Lower lobe of right lung (tissue), 2 donors: ENCODE measurements at regions not wholly inside any gene's neighbourhood (a gene's known extent, or its start where the extent isn't known, plus 50 kb on each side); places are given as distances from the start of the nearest gene placed in this dataset.
A peak's percentile ranks its signal among the peaks of the same experiment; 100 is the strongest.

ENCODE experiments used
- ATAC-seq, 2 donors: fragments of 200-7000 bp; cut with Tn5 transposase; one replicate each; pipeline ENCODE4 v1.9.1; 2020 to 2022; ENCODE audit warnings: mild to moderate bottlenecking in 2 of 2, moderate library complexity in 2 of 2
- DNase-seq: peaks from one replicate; pipeline ENCODE4 v3.0.0-alpha.2; 2020
- H3K27ac ChIP-seq: fragments of 200-600 bp; one replicate; pipeline ENCODE4 v1.8.0; 2022
- H3K27me3 ChIP-seq: fragments of 200-600 bp; one replicate; pipeline ENCODE4 v1.8.0; 2022; ENCODE audit warnings: low read depth
- H3K36me3 ChIP-seq: fragments of 200-600 bp; one replicate; pipeline ENCODE4 v1.8.0; 2022; ENCODE audit warnings: mild to moderate bottlenecking
- H3K4me1 ChIP-seq: fragments of 200-600 bp; one replicate; pipeline ENCODE4 v1.8.0; 2022
- H3K4me3 ChIP-seq: fragments of 200-600 bp; one replicate; pipeline ENCODE4 v1.8.0; 2022; ENCODE audit warnings: mild to moderate bottlenecking
- H3K9me3 ChIP-seq: fragments of 200-600 bp; one replicate; pipeline ENCODE4 v1.8.0; 2022
- CTCF ChIP-seq: fragments of 200-600 bp; IDR thresholded peaks from one replicate; pipeline ENCODE4 v1.8.0; 2022; ENCODE audit warnings: antibody characterized with exemption, mild to moderate bottlenecking
- intact Hi-C: fragments of 100-400 bp; cut with DNase I; formaldehyde crosslinking; loops from one replicate; pipeline ENCODE4 v1.11.0; 2022
- donor health status: DM: no; HTN: yes; CAD: no; lungs with severe emphysema.

DNA sequence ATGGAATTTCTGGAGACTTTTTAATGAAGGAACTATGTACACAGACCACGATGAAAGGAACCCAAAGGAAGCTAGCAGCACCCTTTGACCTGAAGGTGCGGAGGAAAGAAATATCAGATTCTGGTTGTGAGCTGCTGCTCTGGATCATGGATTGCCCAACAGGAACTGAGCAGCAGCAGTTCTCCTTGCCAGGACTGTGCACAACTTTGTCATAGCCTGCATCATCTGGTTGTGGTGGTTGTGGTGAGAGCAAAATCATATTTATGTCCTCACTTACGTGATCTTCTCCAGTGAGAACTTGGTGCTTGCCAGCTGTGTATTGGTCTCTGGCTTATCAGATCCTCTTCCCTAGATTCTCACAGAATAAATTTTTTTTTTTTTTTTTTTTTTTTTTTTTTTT is 70.7 kb upstream of the LPAR1 start:
- Histone ChIP-seq H3K27ac (no peak overlapping the region), H3K4me3 (no peak overlapping the region), H3K36me3 (no peaks in the 10 kb centered on the region), H3K9me3 (no peaks in the 10 kb centered on the region), H3K4me1 (no peaks in the 10 kb centered on the region), H3K27me3 (no peaks in the 10 kb centered on the region)
- peak; percentile 52 to 66 for ATAC-seq
- no peak for DNase-seq
- TF ChIP-seq CTCF, result no peak
- intact Hi-C loops, result no loop called here

- Histone ChIP-seq H3K36me3 (no peaks in the 10 kb centered on the region), H3K27me3 (no peaks in the 10 kb centered on the region), H3K4me1 (no peaks in the 10 kb centered on the region), H3K27ac (no peak overlapping the region), H3K4me3 (no peak overlapping the region), H3K9me3 (no peaks in the 10 kb centered on the region)
- DNase-seq (no peak), ATAC-seq (no peak)
- intact Hi-C loops, result no loop called here
- no peak for TF ChIP-seq CTCF
Observed at GRCh38 chr9:111107141-111107540, 68.9 kb upstream of the LPAR1 start.

- no peaks in the 10 kb centered on the region for H3K36me3 ChIP-seq
- H3K27ac ChIP-seq, result no peak overlapping the region
- no peaks in the 10 kb centered on the region for H3K9me3 ChIP-seq
- TF ChIP-seq CTCF, result no peak
- no peaks in the 10 kb centered on the region for H3K4me1 ChIP-seq
- ATAC-seq, result no peak
- H3K4me3 ChIP-seq, result no peak overlapping the region
- no peak for DNase-seq
- H3K27me3 ChIP-seq, result no peaks in the 10 kb centered on the region
- intact Hi-C loops, result no loop called here
Observed at GRCh38 chr9:111106202-111106601, 67.9 kb upstream of the LPAR1 start.

DNA sequence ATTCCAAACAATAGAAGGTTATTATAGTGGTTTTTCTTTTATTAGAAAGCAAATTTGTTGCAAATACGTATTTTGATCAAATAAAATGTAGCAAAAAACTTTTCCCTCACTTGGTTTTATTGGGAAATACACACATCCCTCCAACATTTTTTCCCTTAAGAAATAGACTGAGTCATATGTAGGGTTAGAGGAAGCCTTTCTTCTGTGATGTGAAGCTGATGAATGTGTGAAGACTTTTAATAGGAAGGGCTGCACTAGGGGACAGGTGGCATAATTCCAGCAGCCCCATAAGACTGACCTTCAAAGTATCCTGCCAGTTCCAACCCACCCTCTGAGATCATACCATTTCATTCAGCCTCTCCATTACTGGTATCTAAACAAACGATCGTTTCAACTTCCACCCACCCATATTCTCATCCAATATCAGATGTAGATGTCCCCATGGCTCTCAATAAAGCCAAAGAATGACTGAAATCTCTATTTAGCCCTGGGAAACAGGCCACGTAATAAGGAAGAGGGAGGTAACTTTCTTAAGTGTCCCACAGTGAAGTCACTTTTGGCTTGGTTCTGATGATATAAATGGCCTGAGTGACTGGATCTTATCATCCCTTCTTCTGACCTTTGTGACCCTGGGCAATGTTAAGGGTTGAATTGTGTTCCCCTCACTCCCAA is 64.7 kb upstream of the LPAR1 start:
- Histone ChIP-seq H3K36me3 (no peaks in the 10 kb centered on the region), H3K27ac (no peak overlapping the region), H3K4me3 (no peak overlapping the region), H3K27me3 (no peaks in the 10 kb centered on the region), H3K9me3 (no peaks in the 10 kb centered on the region), H3K4me1 (no peaks in the 10 kb centered on the region)
- TF ChIP-seq CTCF, result no peak
- ATAC-seq (no peak), DNase-seq (no peak)
- intact Hi-C loops, result no loop called here

- H3K4me3 ChIP-seq, result no peak overlapping the region
- intact Hi-C loops, result no loop called here
Observed at GRCh38 chr9:111099199-111100008, 61.1 kb upstream of the LPAR1 start.

More at GRCh38 chr9:111099199-111100008, 61.1 kb upstream of the LPAR1 start:
- no peak for TF ChIP-seq CTCF
- ATAC-seq, result peak in 1 of 2 donors; percentile 18
- H3K27me3 ChIP-seq, result no peaks in the 10 kb centered on the region
- H3K27ac ChIP-seq, result no peak overlapping the region
- no peaks in the 10 kb centered on the region for H3K36me3 ChIP-seq
- no peak for DNase-seq
- H3K9me3 ChIP-seq, result no peaks in the 10 kb centered on the region
- H3K4me1 ChIP-seq, result peaks cover 6% of the 10 kb centered on the region
